ENCODE measurements at regions not wholly inside any gene's neighbourhood (a gene's known extent, or its start where the extent isn't known, plus 50 kb on each side); places are given as distances from the start of the nearest gene placed in this dataset.

DNA sequence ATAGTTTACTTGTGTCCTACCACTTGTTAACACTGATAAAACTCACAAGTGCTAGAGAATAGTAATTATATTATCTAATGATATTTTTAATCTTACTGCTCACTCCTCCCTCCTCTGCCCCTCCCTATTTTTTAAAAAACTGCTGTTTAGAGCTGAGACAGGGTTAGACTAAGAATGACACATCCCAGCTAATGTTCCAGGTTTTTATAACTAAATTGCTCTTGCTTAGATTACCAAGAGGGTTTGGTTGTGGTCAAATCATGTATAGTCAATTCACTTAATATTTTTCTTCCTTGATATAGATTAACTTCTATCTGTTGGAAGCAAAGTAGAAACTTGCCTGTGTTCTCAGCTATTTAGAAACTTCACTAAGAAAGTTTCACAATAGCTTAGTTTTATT, 60.2 kb downstream of the ATOH1 start:
- POLR2A ChIA-PET = no interaction called here
- TF ChIP-seq, protein P1, sequence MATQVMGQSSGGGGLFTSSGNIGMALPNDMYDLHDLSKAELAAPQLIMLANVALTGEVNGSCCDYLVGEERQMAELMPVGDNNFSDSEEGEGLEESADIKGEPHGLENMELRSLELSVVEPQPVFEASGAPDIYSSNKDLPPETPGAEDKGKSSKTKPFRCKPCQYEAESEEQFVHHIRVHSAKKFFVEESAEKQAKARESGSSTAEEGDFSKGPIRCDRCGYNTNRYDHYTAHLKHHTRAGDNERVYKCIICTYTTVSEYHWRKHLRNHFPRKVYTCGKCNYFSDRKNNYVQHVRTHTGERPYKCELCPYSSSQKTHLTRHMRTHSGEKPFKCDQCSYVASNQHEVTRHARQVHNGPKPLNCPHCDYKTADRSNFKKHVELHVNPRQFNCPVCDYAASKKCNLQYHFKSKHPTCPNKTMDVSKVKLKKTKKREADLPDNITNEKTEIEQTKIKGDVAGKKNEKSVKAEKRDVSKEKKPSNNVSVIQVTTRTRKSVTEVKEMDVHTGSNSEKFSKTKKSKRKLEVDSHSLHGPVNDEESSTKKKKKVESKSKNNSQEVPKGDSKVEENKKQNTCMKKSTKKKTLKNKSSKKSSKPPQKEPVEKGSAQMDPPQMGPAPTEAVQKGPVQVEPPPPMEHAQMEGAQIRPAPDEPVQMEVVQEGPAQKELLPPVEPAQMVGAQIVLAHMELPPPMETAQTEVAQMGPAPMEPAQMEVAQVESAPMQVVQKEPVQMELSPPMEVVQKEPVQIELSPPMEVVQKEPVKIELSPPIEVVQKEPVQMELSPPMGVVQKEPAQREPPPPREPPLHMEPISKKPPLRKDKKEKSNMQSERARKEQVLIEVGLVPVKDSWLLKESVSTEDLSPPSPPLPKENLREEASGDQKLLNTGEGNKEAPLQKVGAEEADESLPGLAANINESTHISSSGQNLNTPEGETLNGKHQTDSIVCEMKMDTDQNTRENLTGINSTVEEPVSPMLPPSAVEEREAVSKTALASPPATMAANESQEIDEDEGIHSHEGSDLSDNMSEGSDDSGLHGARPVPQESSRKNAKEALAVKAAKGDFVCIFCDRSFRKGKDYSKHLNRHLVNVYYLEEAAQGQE (IDR thresholded peaks at IDR 0.05; ENCODE audit: low read depth, low read length) = no peak
- TF ChIP-seq RAD21 (IDR thresholded peaks at IDR 0.05; ENCODE audit: low read length) = no peak
- TF ChIP-seq FOSL2 (IDR thresholded peaks at IDR 0.05; ENCODE audit: borderline replicate concordance, low read depth) = no peak
- TF ChIP-seq, protein P2, sequence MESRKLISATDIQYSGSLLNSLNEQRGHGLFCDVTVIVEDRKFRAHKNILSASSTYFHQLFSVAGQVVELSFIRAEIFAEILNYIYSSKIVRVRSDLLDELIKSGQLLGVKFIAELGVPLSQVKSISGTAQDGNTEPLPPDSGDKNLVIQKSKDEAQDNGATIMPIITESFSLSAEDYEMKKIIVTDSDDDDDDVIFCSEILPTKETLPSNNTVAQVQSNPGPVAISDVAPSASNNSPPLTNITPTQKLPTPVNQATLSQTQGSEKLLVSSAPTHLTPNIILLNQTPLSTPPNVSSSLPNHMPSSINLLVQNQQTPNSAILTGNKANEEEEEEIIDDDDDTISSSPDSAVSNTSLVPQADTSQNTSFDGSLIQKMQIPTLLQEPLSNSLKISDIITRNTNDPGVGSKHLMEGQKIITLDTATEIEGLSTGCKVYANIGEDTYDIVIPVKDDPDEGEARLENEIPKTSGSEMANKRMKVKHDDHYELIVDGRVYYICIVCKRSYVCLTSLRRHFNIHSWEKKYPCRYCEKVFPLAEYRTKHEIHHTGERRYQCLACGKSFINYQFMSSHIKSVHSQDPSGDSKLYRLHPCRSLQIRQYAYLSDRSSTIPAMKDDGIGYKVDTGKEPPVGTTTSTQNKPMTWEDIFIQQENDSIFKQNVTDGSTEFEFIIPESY (IDR thresholded peaks at IDR 0.05; ENCODE audit: borderline replicate concordance, low read depth) = no peak
- Histone ChIP-seq H4K20me1 (ENCODE audit: insufficient read depth) (no peaks in the 10 kb centered on the region), H3K79me2 (ENCODE audit: insufficient read depth) (no peaks in the 10 kb centered on the region), H3K4me3 (ENCODE audit: low read depth in 2 of 2, low read length in 1 of 2) (no peak overlapping the region), H3F3A (replicated peaks; ENCODE audit: insufficient read depth) (no peaks in the 10 kb centered on the region), H3K4me1 (ENCODE audit: control insufficient read depth in 1 of 2, insufficient read depth in 2 of 2, low read depth in 1 of 2, low read length in 1 of 2) (no peaks in the 10 kb centered on the region), H2AFZ (ENCODE audit: low read depth) (no peak overlapping the region), H3K4me2 (no peak overlapping the region), H3K27me3 (ENCODE audit: insufficient read depth) (no peaks in the 10 kb centered on the region), H3K9me3 (no peaks in the 10 kb centered on the region), H3K27ac (ENCODE audit: low read depth in 2 of 2, low read length in 1 of 2) (no peak overlapping the region), H3K9ac (no peak overlapping the region), H3K36me3 (replicated peaks in 1 of 2; ENCODE audit: control insufficient read depth in 1 of 2, insufficient read depth in 2 of 2, low read length in 1 of 2) (no peaks in the 10 kb centered on the region), H3K9me2 (no peaks in the 10 kb centered on the region)
- CTCF ChIA-PET = interaction anchor here (0.8 to 2.2 kb wide), 3 partner anchors 8 to 35 kb away, joined by 3 to 11 read pairs (median 5); no protein-coding TSS in a partner anchor
- no peak for DNase-seq

DNA sequence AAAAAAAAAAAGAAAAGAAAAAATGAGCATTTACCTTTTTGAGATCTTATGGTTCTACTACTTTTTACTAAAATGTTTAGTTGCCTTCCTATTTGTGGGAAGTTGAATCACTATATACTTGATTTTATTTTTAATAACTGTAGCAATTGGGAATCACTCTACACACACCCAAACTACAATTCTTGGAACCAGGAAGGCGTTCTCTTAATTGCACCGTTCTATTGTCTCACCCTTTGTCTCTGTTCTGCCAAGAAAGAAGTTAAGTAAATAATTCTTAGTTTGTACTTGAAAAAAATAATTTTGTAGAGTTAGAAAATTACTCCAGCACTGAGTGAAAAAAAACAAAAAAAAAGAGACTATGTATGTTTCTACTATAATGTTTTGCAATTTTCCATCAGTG, 62.7 kb downstream of the ATOH1 start:
- Histone ChIP-seq H2AFZ (ENCODE audit: low read depth) (no peak overlapping the region), H3K79me2 (ENCODE audit: insufficient read depth) (no peaks in the 10 kb centered on the region), H3K9me3 (no peaks in the 10 kb centered on the region), H3K4me1 (ENCODE audit: control insufficient read depth in 1 of 2, insufficient read depth in 2 of 2, low read depth in 1 of 2, low read length in 1 of 2) (no peaks in the 10 kb centered on the region), H4K20me1 (ENCODE audit: insufficient read depth) (no peaks in the 10 kb centered on the region), H3K36me3 (replicated peaks in 1 of 2; ENCODE audit: control insufficient read depth in 1 of 2, insufficient read depth in 2 of 2, low read length in 1 of 2) (no peaks in the 10 kb centered on the region), H3K4me2 (no peak overlapping the region), H3F3A (replicated peaks; ENCODE audit: insufficient read depth) (no peaks in the 10 kb centered on the region), H3K9ac (no peak overlapping the region), H3K4me3 (ENCODE audit: low read depth in 2 of 2, low read length in 1 of 2) (no peak overlapping the region), H3K27ac (ENCODE audit: low read depth in 2 of 2, low read length in 1 of 2) (no peak overlapping the region), H3K9me2 (no peaks in the 10 kb centered on the region), H3K27me3 (ENCODE audit: insufficient read depth) (no peaks in the 10 kb centered on the region)
- DNase-seq = no peak
- ChIA-PET POLR2A (no interaction called here), CTCF (interaction anchor here (2.0 kb wide), 1 partner anchor 99 kb away, joined by 6 read pairs; no protein-coding TSS in a partner anchor)
- 49% methylated on average over 2 of the region's 2 CpGs for WGBS (ENCODE audit: low lambda C conversion rate)
- TF ChIP-seq, protein P3, sequence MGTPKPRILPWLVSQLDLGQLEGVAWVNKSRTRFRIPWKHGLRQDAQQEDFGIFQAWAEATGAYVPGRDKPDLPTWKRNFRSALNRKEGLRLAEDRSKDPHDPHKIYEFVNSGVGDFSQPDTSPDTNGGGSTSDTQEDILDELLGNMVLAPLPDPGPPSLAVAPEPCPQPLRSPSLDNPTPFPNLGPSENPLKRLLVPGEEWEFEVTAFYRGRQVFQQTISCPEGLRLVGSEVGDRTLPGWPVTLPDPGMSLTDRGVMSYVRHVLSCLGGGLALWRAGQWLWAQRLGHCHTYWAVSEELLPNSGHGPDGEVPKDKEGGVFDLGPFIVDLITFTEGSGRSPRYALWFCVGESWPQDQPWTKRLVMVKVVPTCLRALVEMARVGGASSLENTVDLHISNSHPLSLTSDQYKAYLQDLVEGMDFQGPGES (IDR thresholded peaks at IDR 0.05; ENCODE audit: low read depth, low read length) = no peak
- TF ChIP-seq FOSL2 (IDR thresholded peaks at IDR 0.05; ENCODE audit: borderline replicate concordance, low read depth) (no peak), TAF1 (IDR thresholded peaks at IDR 0.05; ENCODE audit: borderline replicate concordance, low read depth, low read length) (no peak), GABPA (IDR thresholded peaks at IDR 0.05; ENCODE audit: low read depth) (no peak), ELF1 (IDR thresholded peaks at IDR 0.05) (no peak), SMC3 (IDR thresholded peaks at IDR 0.05; ENCODE audit: low read depth, low read length) (no peak), TCF12 (IDR thresholded peaks at IDR 0.05) (no peak)
- TF ChIP-seq, protein P4, sequence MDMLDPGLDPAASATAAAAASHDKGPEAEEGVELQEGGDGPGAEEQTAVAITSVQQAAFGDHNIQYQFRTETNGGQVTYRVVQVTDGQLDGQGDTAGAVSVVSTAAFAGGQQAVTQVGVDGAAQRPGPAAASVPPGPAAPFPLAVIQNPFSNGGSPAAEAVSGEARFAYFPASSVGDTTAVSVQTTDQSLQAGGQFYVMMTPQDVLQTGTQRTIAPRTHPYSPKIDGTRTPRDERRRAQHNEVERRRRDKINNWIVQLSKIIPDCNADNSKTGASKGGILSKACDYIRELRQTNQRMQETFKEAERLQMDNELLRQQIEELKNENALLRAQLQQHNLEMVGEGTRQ (IDR thresholded peaks at IDR 0.05; ENCODE audit: borderline replicate concordance, low read depth, low read length) = no peak
- TF ChIP-seq, protein P5, sequence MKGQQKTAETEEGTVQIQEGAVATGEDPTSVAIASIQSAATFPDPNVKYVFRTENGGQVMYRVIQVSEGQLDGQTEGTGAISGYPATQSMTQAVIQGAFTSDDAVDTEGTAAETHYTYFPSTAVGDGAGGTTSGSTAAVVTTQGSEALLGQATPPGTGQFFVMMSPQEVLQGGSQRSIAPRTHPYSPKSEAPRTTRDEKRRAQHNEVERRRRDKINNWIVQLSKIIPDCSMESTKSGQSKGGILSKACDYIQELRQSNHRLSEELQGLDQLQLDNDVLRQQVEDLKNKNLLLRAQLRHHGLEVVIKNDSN (IDR thresholded peaks at IDR 0.05; ENCODE audit: borderline replicate concordance, low read depth) = no peak
- TF ChIP-seq, protein P2 (IDR thresholded peaks at IDR 0.05; ENCODE audit: borderline replicate concordance, low read depth) = no peak

Data from SK-N-SH (cell line).